Natural killer cell treated with Interleukin-12 subunit alpha and Interleukin-12 subunit beta and Interleukin-15 and Interleukin-18, amount 100 ng/mL, for 72 hours (primary cell): ENCODE measurements at regions not wholly inside any gene's neighbourhood (a gene's known extent, or its start where the extent isn't known, plus 50 kb on each side); places are given as distances from the start of the nearest gene placed in this dataset.

Experiments used
- ATAC-seq, 2 donors: fragments of 150-1000 bp; cut with Tn5 transposase in 1 of 2; sonication (Bioruptor Pico), chemical (Tn5 transposase) in 1 of 2; 2 replicates each; pipeline ENCODE4 v1.10.0; 2021
- DNase-seq: peaks from one replicate; pipeline ENCODE4 v3.0.0; 2022; ENCODE audit warnings: low spot score
- H3K27ac Mint-ChIP-seq, 2 donors: 1 replicate in 1 of 2; 2 replicates in 1 of 2; pipeline ENCODE4 v1.8.0; 2022; ENCODE audit warnings: mixed read lengths in 2 of 2, mild to moderate bottlenecking in 1 of 2, moderate library complexity in 1 of 2
- H3K27me3 Mint-ChIP-seq, 2 donors: 1 replicate in 1 of 2; 2 replicates in 1 of 2; pipeline ENCODE4 v1.8.0; 2022; ENCODE audit warnings: mixed read lengths in 2 of 2
- H3K36me3 Mint-ChIP-seq: one replicate; pipeline ENCODE4 v1.8.0; 2022; ENCODE audit warnings: mixed read lengths
- H3K4me1 Mint-ChIP-seq, 2 donors: 1 replicate in 1 of 2; 2 replicates in 1 of 2; pipeline ENCODE4 v1.8.0; 2022; ENCODE audit warnings: low read depth in 2 of 2, mixed read lengths in 2 of 2, mild to moderate bottlenecking in 1 of 2
- H3K4me3 Mint-ChIP-seq: one replicate; pipeline ENCODE4 v1.8.0; 2022; ENCODE audit warnings: mixed read lengths
- H3K9me3 Mint-ChIP-seq: 2 replicates; pipeline ENCODE4 v1.8.0; 2022; ENCODE audit warnings: mixed read lengths

DNA sequence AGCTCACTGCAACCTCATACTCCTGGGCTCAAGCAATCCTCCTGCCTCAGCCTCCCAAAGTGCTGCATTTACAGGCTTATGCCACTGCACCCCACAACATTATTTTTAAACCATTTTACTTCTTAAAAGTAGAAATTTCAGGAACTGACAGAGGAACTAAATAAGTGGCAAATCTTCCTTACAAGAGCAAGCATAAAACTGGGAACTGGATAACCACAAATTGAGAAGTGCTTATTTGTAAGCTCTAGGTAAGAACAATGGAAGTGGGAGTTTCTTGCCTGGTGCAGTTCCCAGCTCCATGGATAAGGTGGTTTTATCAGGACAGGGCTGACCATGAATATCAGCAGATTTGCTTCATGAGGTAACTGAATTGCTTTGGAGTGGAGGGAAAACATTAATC, 655.2 kb downstream of the DIPK2A start:
- ATAC-seq (no peak), DNase-seq (no peak)
- H3K27ac Mint-ChIP-seq = no peak overlapping the region
- H3K4me1 Mint-ChIP-seq = no peaks in the 10 kb centered on the region
- no peak overlapping the region for H3K4me3 Mint-ChIP-seq
- no peaks in the 10 kb centered on the region for H3K27me3 Mint-ChIP-seq
- H3K9me3 Mint-ChIP-seq = peaks cover 16% of the 10 kb centered on the region
- no peaks in the 10 kb centered on the region for H3K36me3 Mint-ChIP-seq

DNA sequence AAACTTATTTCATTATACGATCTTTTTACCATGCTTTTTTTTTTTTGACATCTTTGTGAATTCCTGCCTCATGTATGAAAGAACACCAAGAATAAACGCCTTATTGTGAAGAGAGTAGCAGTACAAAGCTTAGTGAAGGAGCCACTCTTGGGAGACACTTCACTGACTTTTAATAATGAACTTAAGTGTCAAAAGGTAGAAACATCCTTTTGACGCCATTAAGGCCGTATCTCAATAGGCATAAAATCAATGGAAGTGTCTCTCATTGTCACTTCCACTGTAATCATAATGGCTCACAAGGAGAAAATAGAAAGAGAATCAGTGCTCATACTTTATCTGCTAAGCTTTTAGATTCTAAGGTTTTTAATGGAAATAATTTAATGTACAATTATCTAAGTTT, 657.8 kb downstream of the DIPK2A start:
- Mint-ChIP-seq H3K27me3 (no peaks in the 10 kb centered on the region), H3K4me3 (no peak overlapping the region), H3K27ac (no peak overlapping the region), H3K36me3 (no peaks in the 10 kb centered on the region), H3K9me3 (peaks cover 26% of the 10 kb centered on the region), H3K4me1 (no peaks in the 10 kb centered on the region)
- DNase-seq (no peak), ATAC-seq (no peak)

DNA sequence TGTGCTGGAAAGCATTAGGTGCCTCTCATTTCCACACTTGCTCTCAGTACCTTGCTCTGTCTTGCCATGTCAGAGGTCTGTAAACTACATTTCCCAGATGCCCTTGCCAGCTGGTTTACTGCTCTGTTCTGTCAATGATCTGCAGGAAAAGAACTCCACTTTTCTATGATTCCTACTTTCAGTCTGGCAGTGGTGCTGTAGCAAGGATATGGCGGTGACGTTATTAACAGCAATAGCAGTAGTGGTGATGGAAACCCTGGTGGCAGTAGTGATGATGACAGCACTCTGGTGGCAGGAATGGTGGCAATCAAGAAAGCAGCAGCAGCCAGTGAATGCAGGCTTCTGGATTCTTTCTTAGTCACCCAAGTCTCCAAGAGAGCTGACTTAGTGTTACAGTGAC, 665.2 kb downstream of the DIPK2A start:
- no peak for ATAC-seq
- peaks cover 10% of the 10 kb centered on the region for H3K9me3 Mint-ChIP-seq
- H3K27ac Mint-ChIP-seq = no peak overlapping the region
- no peaks in the 10 kb centered on the region for H3K27me3 Mint-ChIP-seq
- H3K36me3 Mint-ChIP-seq = no peaks in the 10 kb centered on the region
- H3K4me3 Mint-ChIP-seq = no peak overlapping the region
- DNase-seq = no peak
- no peaks in the 10 kb centered on the region for H3K4me1 Mint-ChIP-seq

- Mint-ChIP-seq H3K9me3 (peaks cover 5% of the 10 kb centered on the region), H3K4me3 (no peak overlapping the region), H3K27me3 (no peaks in the 10 kb centered on the region), H3K4me1 (no peaks in the 10 kb centered on the region), H3K36me3 (no peaks in the 10 kb centered on the region), H3K27ac (no peak overlapping the region)
- no peak for ATAC-seq
- DNase-seq = no peak
These were observed 666.4 kb downstream of the DIPK2A start for GRCh38 chr3:144638009-144638408.

- DNase-seq = no peak
- ATAC-seq = no peak
- no peak overlapping the region for H3K4me3 Mint-ChIP-seq
- no peak overlapping the region for H3K27ac Mint-ChIP-seq
- H3K4me1 Mint-ChIP-seq = no peaks in the 10 kb centered on the region
- H3K9me3 Mint-ChIP-seq = peaks cover 7% of the 10 kb centered on the region
- no peaks in the 10 kb centered on the region for H3K27me3 Mint-ChIP-seq
- no peaks in the 10 kb centered on the region for H3K36me3 Mint-ChIP-seq
These were observed 672.2 kb downstream of the DIPK2A start for GRCh38 chr3:144643771-144644198.

GRCh38 chr3:144645300-144645699, 673.7 kb downstream of the DIPK2A start:
- Mint-ChIP-seq H3K27me3 (no peaks in the 10 kb centered on the region), H3K36me3 (no peaks in the 10 kb centered on the region), H3K4me3 (no peak overlapping the region), H3K4me1 (no peaks in the 10 kb centered on the region), H3K9me3 (peaks cover 14% of the 10 kb centered on the region), H3K27ac (no peak overlapping the region)
- DNase-seq (no peak), ATAC-seq (no peak)

- no peak for DNase-seq
- no peaks in the 10 kb centered on the region for H3K27me3 Mint-ChIP-seq
- peaks cover 11% of the 10 kb centered on the region for H3K9me3 Mint-ChIP-seq
- no peaks in the 10 kb centered on the region for H3K4me1 Mint-ChIP-seq
- no peak overlapping the region for H3K27ac Mint-ChIP-seq
- no peaks in the 10 kb centered on the region for H3K36me3 Mint-ChIP-seq
- H3K4me3 Mint-ChIP-seq = no peak overlapping the region
- no peak for ATAC-seq
These were observed 678.8 kb downstream of the DIPK2A start for GRCh38 chr3:144650380-144650779.

GRCh38 chr3:144652573-144652972, 681.0 kb downstream of the DIPK2A start:
- no peak for ATAC-seq
- Mint-ChIP-seq H3K4me1 (no peaks in the 10 kb centered on the region), H3K27ac (no peak overlapping the region), H3K9me3 (peaks cover 17% of the 10 kb centered on the region), H3K4me3 (no peak overlapping the region), H3K36me3 (no peaks in the 10 kb centered on the region), H3K27me3 (no peaks in the 10 kb centered on the region)
- DNase-seq = no peak

GRCh38 chr3:144655423-144655822, 683.8 kb downstream of the DIPK2A start:
- ATAC-seq = no peak
- no peak for DNase-seq
- Mint-ChIP-seq H3K4me1 (no peaks in the 10 kb centered on the region), H3K9me3 (peaks cover 8% of the 10 kb centered on the region), H3K4me3 (no peak overlapping the region), H3K27me3 (no peaks in the 10 kb centered on the region), H3K27ac (no peak overlapping the region), H3K36me3 (no peaks in the 10 kb centered on the region)

- Mint-ChIP-seq H3K27me3 (no peaks in the 10 kb centered on the region), H3K4me3 (no peak overlapping the region), H3K36me3 (peaks cover 7% of the 10 kb centered on the region), H3K9me3 (peaks cover 15% of the 10 kb centered on the region), H3K27ac (no peak overlapping the region), H3K4me1 (no peaks in the 10 kb centered on the region)
- DNase-seq (no peak), ATAC-seq (no peak)
These were observed 688.6 kb downstream of the DIPK2A start for GRCh38 chr3:144660186-144660585.

GRCh38 chr3:144662729-144663128, 691.1 kb downstream of the DIPK2A start:
- Mint-ChIP-seq H3K4me1 (no peaks in the 10 kb centered on the region), H3K9me3 (peaks cover 15% of the 10 kb centered on the region), H3K36me3 (peaks cover 7% of the 10 kb centered on the region)

DNA sequence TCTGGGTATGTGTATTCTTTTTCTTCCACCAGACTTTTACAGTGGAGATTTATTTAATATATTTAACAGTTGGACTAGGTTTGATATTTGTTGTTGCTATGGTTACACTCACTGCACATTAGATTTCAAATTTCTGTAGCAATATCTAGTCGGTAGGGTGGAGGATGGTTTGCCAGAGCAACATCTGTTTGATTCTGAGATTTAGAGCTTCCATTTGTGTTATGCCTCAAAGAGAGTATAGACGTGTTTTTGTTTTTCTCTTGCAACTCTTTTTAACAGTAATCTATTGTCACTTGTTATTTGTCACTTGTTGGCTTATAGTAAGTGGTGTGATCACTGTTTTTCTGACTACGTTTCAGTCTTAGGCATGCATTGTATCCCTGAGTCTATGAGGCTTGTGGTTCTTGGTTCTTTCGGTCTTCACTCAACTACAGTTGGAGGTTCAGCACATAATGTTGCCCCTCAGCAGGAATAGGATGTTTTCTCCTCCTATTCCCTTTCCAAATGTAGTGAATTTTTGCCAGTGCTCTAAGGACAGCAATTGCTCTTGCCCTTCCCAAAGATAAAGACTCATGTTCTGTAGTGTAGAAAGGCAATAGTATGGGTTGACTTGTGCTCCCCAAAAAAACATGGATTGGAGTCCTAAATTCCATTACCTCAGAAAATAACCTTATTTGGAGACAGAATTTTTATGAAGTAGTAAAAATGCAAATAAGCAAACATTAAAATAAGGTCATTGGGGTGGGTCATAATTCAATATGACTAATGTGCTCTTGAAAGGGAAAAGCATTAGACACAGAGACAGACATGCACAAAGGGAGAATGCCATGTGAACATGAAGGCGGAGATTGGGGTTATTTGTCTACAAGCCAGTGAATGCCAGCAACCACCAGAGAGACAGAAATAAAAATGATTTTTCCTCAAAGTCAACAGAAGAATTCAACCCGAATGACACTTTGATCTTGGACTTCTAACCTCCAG, 692.1 kb downstream of the DIPK2A start:
- H3K27me3 Mint-ChIP-seq = no peaks in the 10 kb centered on the region
- H3K27ac Mint-ChIP-seq = no peak overlapping the region
- no peaks in the 10 kb centered on the region for H3K4me1 Mint-ChIP-seq
- no peak overlapping the region for H3K4me3 Mint-ChIP-seq
- DNase-seq = no peak
- no peak for ATAC-seq
- peaks cover 7% of the 10 kb centered on the region for H3K36me3 Mint-ChIP-seq
- H3K9me3 Mint-ChIP-seq = peaks cover 15% of the 10 kb centered on the region

More at GRCh38 chr3:144662729-144663128, 691.1 kb downstream of the DIPK2A start:
- no peak for ATAC-seq
- no peak overlapping the region for H3K27ac Mint-ChIP-seq
- no peak overlapping the region for H3K4me3 Mint-ChIP-seq
- no peaks in the 10 kb centered on the region for H3K27me3 Mint-ChIP-seq
- DNase-seq = no peak

DNA sequence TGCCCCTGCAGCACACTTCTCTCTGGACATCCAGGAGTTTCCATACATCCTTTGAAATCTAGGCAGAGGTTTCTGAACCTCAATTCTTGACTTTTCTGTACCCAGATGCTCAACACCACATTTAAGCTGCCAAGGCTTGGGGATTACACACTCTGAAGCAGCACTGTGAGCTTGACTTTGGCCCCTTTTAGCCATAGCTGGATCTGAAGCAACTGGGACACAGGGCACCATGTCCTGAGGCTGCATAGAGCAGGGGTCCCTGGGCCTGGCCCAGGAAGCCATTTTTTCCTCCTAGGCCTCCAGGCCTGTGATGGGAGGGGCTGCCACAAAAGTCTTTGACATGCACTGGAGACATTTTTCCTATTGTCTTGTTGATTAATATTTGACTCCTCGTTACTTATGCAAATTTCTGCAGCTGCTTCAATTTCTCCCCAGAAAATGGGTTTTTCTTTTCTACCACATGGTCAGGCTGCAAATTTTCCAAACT, 694.0 kb downstream of the DIPK2A start:
- Mint-ChIP-seq H3K4me3 (no peak overlapping the region), H3K36me3 (peaks cover 7% of the 10 kb centered on the region), H3K27me3 (no peaks in the 10 kb centered on the region), H3K27ac (no peak overlapping the region), H3K4me1 (no peaks in the 10 kb centered on the region), H3K9me3 (peaks cover 15% of the 10 kb centered on the region)
- DNase-seq (no peak), ATAC-seq (no peak)

DNA sequence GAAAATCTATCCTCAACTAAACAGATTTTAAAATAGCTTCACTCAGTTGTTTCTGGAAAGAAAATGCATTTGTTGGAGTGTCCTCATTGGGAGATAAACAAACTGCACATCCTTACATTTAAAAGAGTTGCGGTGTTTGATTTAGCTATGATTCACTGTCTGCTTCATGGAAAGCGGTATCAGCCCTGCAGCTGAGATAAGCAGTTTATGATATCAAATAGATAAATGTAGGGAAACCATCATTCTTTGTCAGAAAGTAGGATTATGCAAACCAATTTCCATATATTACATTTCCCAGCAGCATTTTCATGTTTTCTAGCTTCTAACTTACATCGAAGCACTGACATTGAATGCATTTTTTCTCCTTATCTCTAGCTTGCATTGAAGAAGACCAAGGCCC, 698.9 kb downstream of the DIPK2A start:
- Mint-ChIP-seq H3K27ac (no peak overlapping the region), H3K9me3 (peaks cover 15% of the 10 kb centered on the region), H3K36me3 (no peaks in the 10 kb centered on the region), H3K4me1 (no peaks in the 10 kb centered on the region), H3K27me3 (no peaks in the 10 kb centered on the region), H3K4me3 (no peak overlapping the region)
- DNase-seq (no peak), ATAC-seq (no peak)
